ENCODE measurements at regions not wholly inside any gene's neighbourhood (a gene's known extent, or its start where the extent isn't known, plus 50 kb on each side); places are given as distances from the start of the nearest gene placed in this dataset.

DNA sequence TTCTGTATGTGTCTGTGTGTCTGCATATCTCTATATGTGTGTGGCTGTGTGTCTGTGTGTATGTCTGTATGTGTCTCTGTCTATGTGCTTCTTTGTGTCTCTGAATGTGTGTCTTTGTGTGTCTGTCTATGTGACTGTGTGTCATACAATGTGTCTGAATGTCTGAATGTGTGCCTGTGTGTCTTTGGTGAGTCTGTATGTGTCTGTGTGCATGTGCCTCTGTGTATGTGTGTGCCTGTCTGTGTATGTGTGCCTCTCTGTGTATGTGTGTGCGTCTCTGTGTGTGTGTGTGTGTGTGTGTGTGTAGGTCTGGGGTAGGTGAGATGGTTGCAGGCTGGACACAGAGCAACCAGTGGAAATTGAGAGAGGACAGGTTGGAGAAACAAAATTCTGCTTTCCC lies 435.3 kb downstream of the ARHGEF28 start:
- no peaks in the 10 kb centered on the region for H3K9me2 ChIP-seq (ENCODE audit: insufficient read depth, low read length)
- H3K4me2 ChIP-seq (ENCODE audit: low read length), result no peak overlapping the region
- TF ChIP-seq POLR2AphosphoS5 (IDR thresholded peaks at IDR 0.05) (no peak), EP300 (conservative IDR thresholded peaks at IDR 0.05; ENCODE audit: poor library complexity, severe bottlenecking) (no peak), RAD21 (conservative IDR thresholded peaks at IDR 0.05) (no peak), MXI1 (conservative IDR thresholded peaks at IDR 0.05; ENCODE audit: poor library complexity, severe bottlenecking) (no peak), EZH2 (IDR thresholded peaks at IDR 0.05; ENCODE audit: borderline replicate concordance, insufficient read depth, low read length, poor library complexity, severe bottlenecking) (no peak), TAF1 (IDR thresholded peaks at IDR 0.05; ENCODE audit: low read depth) (no peak), SMC3 (conservative IDR thresholded peaks at IDR 0.05; ENCODE audit: poor library complexity) (no peak)
- TF ChIP-seq, protein P1, sequence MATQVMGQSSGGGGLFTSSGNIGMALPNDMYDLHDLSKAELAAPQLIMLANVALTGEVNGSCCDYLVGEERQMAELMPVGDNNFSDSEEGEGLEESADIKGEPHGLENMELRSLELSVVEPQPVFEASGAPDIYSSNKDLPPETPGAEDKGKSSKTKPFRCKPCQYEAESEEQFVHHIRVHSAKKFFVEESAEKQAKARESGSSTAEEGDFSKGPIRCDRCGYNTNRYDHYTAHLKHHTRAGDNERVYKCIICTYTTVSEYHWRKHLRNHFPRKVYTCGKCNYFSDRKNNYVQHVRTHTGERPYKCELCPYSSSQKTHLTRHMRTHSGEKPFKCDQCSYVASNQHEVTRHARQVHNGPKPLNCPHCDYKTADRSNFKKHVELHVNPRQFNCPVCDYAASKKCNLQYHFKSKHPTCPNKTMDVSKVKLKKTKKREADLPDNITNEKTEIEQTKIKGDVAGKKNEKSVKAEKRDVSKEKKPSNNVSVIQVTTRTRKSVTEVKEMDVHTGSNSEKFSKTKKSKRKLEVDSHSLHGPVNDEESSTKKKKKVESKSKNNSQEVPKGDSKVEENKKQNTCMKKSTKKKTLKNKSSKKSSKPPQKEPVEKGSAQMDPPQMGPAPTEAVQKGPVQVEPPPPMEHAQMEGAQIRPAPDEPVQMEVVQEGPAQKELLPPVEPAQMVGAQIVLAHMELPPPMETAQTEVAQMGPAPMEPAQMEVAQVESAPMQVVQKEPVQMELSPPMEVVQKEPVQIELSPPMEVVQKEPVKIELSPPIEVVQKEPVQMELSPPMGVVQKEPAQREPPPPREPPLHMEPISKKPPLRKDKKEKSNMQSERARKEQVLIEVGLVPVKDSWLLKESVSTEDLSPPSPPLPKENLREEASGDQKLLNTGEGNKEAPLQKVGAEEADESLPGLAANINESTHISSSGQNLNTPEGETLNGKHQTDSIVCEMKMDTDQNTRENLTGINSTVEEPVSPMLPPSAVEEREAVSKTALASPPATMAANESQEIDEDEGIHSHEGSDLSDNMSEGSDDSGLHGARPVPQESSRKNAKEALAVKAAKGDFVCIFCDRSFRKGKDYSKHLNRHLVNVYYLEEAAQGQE (IDR thresholded peaks at IDR 0.05; ENCODE audit: borderline replicate concordance), result no peak
- TF ChIP-seq, protein P2, sequence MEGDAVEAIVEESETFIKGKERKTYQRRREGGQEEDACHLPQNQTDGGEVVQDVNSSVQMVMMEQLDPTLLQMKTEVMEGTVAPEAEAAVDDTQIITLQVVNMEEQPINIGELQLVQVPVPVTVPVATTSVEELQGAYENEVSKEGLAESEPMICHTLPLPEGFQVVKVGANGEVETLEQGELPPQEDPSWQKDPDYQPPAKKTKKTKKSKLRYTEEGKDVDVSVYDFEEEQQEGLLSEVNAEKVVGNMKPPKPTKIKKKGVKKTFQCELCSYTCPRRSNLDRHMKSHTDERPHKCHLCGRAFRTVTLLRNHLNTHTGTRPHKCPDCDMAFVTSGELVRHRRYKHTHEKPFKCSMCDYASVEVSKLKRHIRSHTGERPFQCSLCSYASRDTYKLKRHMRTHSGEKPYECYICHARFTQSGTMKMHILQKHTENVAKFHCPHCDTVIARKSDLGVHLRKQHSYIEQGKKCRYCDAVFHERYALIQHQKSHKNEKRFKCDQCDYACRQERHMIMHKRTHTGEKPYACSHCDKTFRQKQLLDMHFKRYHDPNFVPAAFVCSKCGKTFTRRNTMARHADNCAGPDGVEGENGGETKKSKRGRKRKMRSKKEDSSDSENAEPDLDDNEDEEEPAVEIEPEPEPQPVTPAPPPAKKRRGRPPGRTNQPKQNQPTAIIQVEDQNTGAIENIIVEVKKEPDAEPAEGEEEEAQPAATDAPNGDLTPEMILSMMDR (IDR thresholded peaks at IDR 0.05; ENCODE audit: poor library complexity, severe bottlenecking), result no peak
- no peaks in the 10 kb centered on the region for H3K36me3 ChIP-seq (ENCODE audit: insufficient read depth, low read length)
- H3F3A ChIP-seq (ENCODE audit: insufficient read depth, low read length, poor library complexity, severe bottlenecking), result no peaks in the 10 kb centered on the region
- no peaks in the 10 kb centered on the region for H3K9me3 ChIP-seq (ENCODE audit: low read length)
- no peak overlapping the region for H2AFZ ChIP-seq (ENCODE audit: low read depth, low read length)
- no peaks in the 10 kb centered on the region for H3K27me3 ChIP-seq (ENCODE audit: insufficient read depth, low read depth, low read length)
- no peaks in the 10 kb centered on the region for H3K79me2 ChIP-seq (replicated peaks; ENCODE audit: insufficient read depth, low read length)
- H3K4me3 ChIP-seq (ENCODE audit: low read length), result no peak overlapping the region
- no peaks in the 10 kb centered on the region for H4K20me1 ChIP-seq (ENCODE audit: insufficient read depth)
- H3K27ac ChIP-seq (ENCODE audit: low read length), result no peak overlapping the region
- no peak overlapping the region for H3K9ac ChIP-seq (ENCODE audit: low read length)

DNA sequence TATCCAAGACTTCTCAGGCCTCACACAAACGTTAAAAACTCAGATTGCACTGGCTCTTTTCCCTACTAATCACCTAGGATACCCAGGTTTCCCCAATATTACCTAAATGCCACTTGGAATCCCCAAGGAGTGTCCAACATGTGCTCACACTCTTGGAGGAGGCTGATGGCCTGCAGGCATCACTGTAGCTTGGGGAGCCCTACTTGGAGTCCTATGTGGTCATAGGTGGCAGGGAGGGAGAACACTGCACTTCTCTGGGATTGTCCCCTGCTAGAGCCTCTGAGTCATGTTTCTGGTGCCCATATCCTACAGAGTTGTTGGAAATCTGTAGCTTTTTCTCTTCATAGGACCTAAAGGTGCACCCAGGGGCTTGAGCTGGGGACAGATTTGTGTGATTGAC lies 433.7 kb downstream of the ARHGEF28 start:
- H2AFZ ChIP-seq (ENCODE audit: low read depth, low read length), result no peak overlapping the region

More for the DNA sequence above, 433.7 kb downstream of the ARHGEF28 start:
- no peak overlapping the region for H3K4me2 ChIP-seq (ENCODE audit: low read length)
- TF ChIP-seq, protein P1 (IDR thresholded peaks at IDR 0.05; ENCODE audit: borderline replicate concordance), result no peak
- TF ChIP-seq EZH2 (IDR thresholded peaks at IDR 0.05; ENCODE audit: borderline replicate concordance, insufficient read depth, low read length, poor library complexity, severe bottlenecking), result no peak
- TF ChIP-seq EP300 (conservative IDR thresholded peaks at IDR 0.05; ENCODE audit: poor library complexity, severe bottlenecking), result no peak
- TF ChIP-seq, protein P2 (IDR thresholded peaks at IDR 0.05; ENCODE audit: poor library complexity, severe bottlenecking), result no peak
- TF ChIP-seq TAF1 (IDR thresholded peaks at IDR 0.05; ENCODE audit: low read depth), result no peak
- TF ChIP-seq POLR2AphosphoS5 (IDR thresholded peaks at IDR 0.05), result no peak
- TF ChIP-seq RAD21 (conservative IDR thresholded peaks at IDR 0.05), result no peak
- no peak for TF ChIP-seq SMC3 (conservative IDR thresholded peaks at IDR 0.05; ENCODE audit: poor library complexity)
- TF ChIP-seq MXI1 (conservative IDR thresholded peaks at IDR 0.05; ENCODE audit: poor library complexity, severe bottlenecking), result no peak
- H3K9me3 ChIP-seq (ENCODE audit: low read length), result no peaks in the 10 kb centered on the region
- no peaks in the 10 kb centered on the region for H3K79me2 ChIP-seq (replicated peaks; ENCODE audit: insufficient read depth, low read length)
- H3K27ac ChIP-seq (ENCODE audit: low read length), result no peak overlapping the region
- no peaks in the 10 kb centered on the region for H4K20me1 ChIP-seq (ENCODE audit: insufficient read depth)
- no peaks in the 10 kb centered on the region for H3K27me3 ChIP-seq (ENCODE audit: insufficient read depth, low read depth, low read length)
- H3K4me3 ChIP-seq (ENCODE audit: low read length), result no peak overlapping the region
- H3F3A ChIP-seq (ENCODE audit: insufficient read depth, low read length, poor library complexity, severe bottlenecking), result no peaks in the 10 kb centered on the region
- H3K36me3 ChIP-seq (ENCODE audit: insufficient read depth, low read length), result no peaks in the 10 kb centered on the region
- H3K9ac ChIP-seq (ENCODE audit: low read length), result no peak overlapping the region
- no peaks in the 10 kb centered on the region for H3K9me2 ChIP-seq (ENCODE audit: insufficient read depth, low read length)
